Esophagus muscularis mucosa (tissue), 3 donors: ENCODE measurements at regions not wholly inside any gene's neighbourhood (a gene's known extent, or its start where the extent isn't known, plus 50 kb on each side); places are given as distances from the start of the nearest gene placed in this dataset.
"Not testable (repeated sequence)": the region's sequence is repeated elsewhere in the genome, so short reads cannot be mapped to it uniquely, and the experiment has no call there.

Experiments
- CTCF ChIP-seq, 3 experiments: fragments of 200-600 bp in 2 of 3; fragments of 450-650 bp in 1 of 3; sonication (generic) in 2 of 3; IDR thresholded peaks; one replicate each; pipeline ENCODE4 v1.5.1; 2017 to 2019; ENCODE audit warnings: antibody characterized with exemption in 3 of 3, mild to moderate bottlenecking in 2 of 3, moderate library complexity in 1 of 3
- POLR2A ChIP-seq: fragments of 450-650 bp; IDR thresholded peaks from one replicate; pipeline ENCODE4 v1.6.1; 2017; ENCODE audit warnings: antibody characterized with exemption, moderate library complexity, mild to moderate bottlenecking, low read depth

- not testable (repeated sequence) for TF ChIP-seq POLR2A; CTCF (IDR thresholded peaks at IDR 0.05)
Measured at GRCh38 chr16:33712308-33712707, 252.9 kb downstream of the TP53TG3F start.
